HG02884 (cell line): ENCODE measurements at regions not wholly inside any gene's neighbourhood (a gene's known extent, or its start where the extent isn't known, plus 50 kb on each side); places are given as distances from the start of the nearest gene placed in this dataset.

ENCODE experiments used
- ATAC-seq: cut with Tn5 transposase; IDR thresholded peaks from one replicate; pipeline ENCODE4 v1.9.1; 2021; ENCODE audit warnings: mild to moderate bottlenecking, moderate library complexity; ENCODE audit not compliant: unreplicated experiment

DNA sequence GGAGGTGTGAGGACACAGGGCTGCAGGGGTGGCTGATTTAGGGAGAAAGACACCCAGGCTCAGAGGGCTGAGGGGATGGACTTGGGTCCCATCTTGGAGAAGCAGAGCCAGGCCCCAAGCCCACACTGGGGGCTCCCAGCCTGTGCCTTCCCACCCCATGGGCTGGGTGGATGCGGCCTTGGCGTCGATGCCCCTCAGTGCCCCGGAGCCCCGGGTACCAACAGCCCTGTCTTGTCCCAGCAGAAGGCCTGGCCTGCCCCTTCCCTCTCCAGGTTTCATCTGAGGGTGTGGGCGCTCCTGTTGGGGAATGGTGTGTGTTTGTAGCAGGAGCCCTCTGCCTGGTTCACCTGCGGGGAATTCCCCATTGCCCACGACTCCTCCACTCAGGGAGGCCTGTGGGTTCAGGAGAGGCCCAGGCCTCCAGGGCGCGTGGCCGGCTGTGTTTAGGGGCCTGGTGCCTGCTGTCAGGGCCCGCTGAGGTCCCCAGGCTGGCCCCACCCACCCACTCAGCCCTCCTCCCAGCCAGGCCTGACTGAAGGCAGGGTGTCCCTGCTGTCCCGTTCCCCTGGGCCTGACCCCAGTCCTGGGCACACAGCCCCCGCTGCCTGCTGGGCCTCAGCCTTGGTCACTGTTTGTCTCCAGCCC lies 51.1 kb upstream of the BEGAIN start:
- ATAC-seq, result no peak

DNA sequence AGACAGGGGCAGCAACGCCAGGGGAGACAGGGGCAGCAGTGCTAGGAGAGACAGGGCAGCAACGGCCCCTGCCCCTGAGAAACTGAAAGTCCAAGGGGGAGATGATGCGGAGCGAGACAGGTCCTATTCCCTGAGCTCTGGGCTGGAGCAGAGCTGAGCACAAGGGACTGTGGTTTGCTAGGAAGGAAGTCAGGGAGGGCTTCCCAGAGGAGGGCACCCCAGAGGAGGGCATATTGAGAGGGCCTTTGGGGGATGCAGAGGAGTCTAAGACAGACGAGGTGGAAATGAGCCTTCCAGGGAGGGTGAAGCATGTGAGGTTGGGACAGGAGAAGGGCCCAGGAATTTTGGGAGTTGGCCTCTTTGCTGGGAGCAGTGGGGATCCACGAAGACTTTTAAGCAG lies 52.1 kb upstream of the BEGAIN start:
- no peak for ATAC-seq

DNA sequence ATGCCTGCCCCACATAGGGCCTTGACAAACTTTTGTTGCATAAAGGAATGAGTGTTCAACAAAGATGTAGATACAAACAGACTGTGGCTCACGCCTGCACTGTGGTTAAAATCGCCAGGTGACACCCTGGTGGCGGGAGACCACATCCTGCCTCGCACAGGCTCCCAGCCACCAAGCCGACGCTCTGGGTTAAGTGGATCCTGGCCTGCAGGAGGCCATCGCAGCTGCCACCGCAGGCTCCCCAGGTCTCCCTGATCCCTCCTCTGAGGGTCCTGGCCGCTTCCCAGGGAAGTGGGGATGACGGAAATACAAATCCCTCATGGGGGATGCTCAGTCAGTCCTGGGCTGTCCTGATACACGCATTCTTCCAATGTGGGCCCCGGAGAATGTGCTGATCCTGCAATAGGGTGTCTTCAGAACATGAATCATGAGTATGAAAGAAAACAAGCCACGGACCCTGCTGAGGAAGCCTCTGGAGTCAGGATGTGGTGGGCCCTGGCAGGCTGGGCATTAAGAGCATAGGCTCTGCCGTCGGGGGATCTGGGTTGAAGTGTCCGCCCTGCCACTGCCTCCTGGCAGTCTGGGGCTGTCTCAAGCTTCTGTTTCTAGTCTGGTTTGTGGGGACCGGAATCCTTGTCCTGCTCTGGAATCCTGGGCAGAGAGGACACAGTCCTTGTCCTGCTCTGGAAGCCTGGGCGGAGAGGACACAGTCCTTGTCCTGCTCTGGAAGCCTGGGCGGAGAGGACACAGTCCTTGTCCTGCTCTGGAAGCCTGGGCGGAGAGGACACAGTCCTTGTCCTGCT lies 53.5 kb upstream of the BEGAIN start:
- ATAC-seq, result peak; percentile 95

DNA sequence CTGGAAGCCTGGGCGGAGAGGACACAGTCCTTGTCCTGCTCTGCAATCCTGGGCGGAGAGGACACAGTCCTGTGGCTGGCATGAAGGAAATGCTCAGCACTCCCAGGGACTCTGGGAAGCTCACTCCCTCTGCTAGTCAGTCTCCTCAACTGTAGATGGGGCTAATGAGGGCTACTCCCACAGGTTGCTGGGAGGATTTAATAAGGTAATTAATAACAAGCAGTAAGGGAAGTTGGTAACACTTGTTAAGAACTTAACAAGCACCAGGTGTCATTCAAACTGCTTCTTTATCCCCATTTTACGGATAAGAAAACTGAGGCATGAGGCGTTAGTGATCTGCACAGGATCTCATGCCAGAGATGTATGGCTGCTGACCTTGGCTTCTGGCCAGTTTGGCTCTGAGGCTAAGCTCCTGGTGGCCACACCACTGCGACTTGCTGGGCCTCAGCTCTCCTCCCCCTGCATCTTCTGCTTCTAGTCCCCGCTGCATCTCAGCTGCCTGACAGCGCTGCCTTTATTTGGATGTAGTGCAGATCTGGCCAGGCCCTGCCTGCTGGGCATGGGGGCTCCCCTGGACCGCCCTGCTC lies 54.1 kb upstream of the BEGAIN start:
- no peak for ATAC-seq

DNA sequence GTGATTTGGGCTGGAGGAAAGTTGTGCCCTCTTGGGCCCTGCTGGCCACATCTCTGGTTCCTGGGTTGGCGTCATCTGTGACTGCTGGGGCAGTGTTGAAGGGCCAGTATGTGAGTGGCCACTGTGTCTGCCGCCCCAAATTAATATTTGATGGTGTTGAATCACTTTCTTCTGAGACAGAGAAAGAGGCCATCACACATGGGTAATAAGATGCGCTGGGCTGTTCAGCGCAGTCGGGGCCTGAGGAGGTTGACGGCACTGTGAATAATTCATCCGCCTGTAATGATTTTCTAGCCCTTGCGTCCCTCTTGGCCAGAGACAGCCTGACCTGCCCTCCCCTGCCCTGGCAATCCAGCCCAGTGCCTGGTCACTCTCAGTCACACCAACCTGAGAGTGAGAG lies 56.2 kb upstream of the BEGAIN start:
- no peak for ATAC-seq

DNA sequence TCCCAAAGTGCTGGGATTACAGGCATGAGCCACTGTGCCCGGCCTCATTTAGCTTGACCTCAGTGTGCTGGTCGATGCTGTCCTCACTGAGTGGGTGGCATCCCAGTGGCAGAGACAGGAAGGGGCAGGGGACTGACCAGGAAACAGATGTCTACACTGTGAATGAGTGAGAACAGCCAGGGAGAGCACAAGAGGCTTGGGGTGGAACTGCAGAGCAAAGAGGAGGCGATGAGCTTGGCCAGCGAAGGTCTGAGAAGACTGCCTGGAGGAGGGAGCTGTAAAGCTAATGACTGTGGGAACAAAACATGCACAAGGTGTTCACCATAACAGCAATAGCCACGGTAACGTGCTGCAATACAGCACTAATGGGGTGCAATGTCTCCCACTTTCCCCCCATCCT lies 57.2 kb upstream of the BEGAIN start:
- ATAC-seq, result no peak

DNA sequence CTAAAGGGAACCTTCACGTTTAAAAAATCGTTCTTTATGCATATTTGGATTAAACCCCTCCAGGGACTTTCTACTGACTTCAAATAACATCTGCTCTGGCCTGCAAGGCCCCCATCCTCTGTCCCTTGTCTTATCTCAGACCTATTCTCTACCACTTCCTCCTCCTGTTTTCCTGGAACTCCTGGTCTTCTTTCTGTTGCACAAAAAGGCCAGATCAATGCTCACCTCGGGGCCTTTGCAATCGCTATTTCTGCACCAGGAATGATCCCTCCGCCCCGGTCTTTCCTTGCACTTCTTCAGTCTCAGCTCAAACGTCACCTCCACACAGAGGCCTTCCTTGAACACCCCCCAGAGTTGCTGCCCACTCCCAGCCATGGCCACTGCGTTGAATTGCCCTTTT lies 57.6 kb upstream of the BEGAIN start:
- no peak for ATAC-seq

DNA sequence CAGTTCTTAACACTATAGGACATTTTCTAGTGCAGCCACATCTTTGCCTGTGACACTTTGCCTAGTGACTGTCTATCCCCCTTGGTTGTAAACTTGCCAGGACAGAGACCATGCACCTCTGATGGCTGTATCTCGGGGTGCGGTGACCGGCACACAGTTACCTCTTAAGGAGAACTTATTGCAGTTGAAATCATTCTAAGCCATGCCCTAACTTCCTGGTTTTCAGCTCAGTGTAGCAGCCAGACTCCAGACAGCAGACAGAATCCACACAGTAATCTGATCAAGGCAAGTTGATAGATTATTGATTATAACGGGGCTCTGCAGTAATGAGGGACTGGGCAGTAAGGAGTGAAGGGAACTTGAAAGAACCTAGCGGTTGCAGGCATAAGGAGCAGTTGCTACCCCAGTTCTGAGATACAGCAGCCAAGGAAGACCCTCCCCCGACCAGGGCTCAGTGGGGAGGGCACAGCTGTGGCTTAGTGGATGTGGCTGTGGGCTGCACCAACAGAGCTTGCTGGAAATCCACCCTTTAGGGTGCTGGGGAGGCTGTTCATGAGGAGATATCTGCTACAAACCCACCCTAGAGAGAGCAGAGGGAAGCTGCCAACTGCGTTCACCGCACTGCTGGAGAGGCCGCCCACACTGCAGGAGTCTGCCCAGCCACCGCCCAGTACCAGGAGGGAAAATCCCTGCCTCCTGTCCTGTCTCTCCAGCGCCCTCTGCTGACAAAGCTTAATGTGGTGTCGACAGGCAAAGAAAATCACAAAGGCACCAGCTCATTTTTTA lies 58.2 kb upstream of the BEGAIN start:
- ATAC-seq, result peak; percentile 73

DNA sequence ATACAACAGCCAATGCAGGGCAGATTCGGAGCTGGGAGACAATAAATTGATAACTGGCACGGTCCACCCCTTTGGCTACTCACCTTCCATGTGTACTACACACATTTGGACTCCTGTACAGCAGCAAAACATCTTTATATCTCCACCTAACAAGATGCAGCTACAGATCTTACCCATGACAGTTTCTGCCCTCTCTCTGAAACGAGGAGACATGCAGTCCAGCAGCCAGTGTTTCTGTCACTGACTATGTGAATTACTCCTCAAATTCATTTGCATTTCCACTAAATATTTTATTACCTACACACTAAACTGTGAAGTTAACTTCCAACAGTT lies 58.7 kb upstream of the BEGAIN start:
- ATAC-seq, result no peak

DNA sequence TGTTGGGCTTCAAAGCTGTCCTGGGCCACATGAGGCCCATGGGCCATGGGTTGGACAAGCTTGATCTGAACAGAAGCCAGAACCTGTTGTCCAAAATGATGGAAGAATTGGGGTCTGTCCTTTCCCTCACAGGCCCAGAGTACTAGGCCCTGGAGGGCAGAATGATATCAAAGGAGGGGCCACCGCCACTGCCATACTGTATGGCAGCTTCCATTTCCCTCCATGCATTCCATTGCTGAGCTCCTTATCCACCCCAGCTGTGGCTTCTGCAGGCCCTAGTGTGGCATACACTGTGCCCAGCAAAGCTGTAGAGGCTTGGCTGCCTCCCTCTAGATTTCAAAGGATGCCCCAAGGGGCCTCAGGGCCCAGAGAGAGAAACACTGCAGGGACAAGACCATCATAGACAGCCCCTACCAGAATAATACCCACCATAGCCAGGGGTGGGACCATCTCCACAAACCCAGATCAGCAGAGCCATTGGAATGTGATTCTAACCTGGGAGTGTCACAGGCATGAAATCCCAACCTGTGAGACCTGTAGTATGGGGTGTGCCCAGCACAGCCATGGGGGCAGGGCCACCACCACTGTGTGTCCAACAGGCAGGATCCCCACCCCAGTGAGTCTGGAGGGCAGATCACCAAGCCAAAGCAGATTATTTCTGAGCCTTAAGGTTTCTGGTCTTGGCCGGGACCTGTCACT lies 61.4 kb upstream of the BEGAIN start:
- ATAC-seq, result no peak

DNA sequence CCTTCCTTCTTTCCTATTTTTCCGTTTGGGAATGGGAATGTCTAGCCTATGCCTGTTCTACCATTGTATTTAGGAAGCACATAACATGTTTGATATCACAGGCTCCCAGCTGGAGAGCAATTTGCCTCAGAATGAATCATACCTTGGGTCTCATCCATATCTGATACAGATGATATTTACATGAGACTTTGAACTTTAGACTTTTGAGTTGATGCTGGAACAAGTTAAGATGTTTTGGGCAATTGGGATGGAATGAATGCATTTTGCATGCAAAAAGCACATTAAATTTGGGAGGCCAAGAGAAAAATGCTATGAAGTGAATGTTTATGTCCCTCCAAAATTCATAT lies 61.9 kb upstream of the BEGAIN start:
- no peak for ATAC-seq

DNA sequence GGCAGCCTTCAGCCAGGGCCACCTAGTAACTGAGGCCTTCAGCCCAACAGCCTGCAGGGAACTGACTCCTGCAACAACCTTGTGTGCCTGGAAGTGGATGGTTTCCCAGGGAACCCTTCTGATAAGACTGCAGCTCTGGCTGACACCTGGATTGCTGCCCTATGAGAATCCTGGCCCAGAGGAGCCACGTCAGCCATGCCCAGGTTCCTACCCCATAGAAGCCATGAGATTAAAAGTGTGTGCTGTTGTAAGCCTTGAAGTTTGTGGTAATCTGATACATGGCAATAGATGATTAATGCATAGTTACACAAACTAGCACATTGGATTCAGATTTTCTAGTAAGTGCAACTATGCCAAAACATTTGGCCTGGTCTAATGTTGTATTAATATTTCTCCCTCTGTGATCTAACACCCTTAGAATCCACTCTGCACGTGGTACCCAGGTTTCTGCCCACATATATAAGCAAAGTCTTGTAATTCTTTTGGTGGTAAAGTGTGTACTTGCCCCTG lies 64.8 kb upstream of the BEGAIN start:
- no peak for ATAC-seq

DNA sequence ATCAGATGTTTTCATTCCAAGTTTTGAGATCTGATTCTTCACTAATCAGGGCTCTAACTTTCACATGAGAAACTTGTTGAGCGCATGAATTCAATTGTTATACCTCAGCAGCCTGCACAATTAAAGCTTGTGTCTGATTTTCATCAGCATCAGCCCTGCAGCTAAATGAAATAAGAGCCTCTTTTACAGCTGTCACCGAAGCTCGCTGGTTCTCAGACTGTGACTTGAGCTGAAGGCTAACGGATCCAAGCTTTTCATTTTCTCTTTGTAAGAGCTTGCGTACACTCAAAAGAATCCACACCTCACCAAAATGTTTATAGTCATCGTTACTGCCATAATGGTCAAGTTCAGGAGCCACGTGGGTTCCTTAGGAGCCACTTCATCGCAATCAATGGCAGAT lies 65.5 kb upstream of the BEGAIN start:
- no peak for ATAC-seq

DNA sequence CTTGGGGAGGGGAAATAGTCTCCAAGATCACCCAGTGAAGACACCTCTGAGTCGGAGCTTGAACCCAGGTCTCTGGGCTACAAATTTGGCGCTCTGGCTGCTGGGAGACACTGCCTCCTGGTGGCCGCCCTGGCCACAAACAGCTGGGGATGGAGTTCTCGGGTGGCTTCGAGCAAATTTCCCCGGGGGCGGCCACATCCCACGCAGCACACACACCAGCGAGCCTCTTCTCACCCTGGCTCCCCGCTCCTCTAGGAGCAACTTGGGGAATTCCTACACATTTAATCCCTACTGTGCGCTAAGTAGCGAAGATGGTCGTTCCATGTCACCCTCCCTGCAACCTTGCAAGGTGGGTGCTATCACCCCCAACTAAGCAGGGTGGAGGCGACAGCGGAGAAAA lies 66.2 kb upstream of the BEGAIN start:
- ATAC-seq, result no peak

DNA sequence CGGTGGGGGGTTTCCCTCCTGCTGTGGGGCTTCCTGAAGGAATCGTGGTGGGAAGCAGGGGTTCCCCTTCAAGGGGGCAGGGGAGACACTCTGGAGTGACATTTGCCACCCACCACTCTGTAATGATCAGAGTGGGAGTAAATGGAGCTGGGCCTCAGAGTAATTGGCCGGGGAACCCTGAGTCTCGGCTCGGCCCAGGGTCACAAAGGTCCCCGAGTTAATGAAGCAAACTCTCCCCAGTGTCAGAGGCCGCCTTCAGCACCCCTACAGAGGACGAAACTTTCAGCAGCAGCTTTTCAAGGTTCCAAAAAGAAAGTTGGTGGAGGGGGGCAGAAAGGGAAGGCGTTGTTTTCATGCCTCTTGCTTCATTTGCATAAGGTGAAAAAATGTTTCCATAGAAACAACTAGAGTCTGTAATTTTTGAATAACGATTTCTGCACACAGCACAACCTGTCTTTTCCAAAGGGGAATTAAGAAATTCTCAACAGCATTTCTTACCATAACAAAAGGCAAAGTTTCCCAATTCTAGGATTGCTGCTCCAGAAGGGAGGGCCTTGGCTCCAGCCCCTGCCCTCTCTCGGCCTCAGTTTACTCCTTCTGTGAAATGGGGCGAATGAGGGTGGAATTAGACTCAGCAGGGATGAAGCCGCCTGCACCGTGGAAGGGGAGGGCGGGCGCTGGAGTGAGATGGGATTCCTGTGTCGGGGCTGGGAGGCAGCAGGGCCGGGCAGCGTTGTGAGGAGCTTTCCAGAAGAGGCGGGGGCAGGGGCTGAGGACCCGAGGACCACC lies 67.0 kb upstream of the BEGAIN start:
- ATAC-seq, result no peak

DNA sequence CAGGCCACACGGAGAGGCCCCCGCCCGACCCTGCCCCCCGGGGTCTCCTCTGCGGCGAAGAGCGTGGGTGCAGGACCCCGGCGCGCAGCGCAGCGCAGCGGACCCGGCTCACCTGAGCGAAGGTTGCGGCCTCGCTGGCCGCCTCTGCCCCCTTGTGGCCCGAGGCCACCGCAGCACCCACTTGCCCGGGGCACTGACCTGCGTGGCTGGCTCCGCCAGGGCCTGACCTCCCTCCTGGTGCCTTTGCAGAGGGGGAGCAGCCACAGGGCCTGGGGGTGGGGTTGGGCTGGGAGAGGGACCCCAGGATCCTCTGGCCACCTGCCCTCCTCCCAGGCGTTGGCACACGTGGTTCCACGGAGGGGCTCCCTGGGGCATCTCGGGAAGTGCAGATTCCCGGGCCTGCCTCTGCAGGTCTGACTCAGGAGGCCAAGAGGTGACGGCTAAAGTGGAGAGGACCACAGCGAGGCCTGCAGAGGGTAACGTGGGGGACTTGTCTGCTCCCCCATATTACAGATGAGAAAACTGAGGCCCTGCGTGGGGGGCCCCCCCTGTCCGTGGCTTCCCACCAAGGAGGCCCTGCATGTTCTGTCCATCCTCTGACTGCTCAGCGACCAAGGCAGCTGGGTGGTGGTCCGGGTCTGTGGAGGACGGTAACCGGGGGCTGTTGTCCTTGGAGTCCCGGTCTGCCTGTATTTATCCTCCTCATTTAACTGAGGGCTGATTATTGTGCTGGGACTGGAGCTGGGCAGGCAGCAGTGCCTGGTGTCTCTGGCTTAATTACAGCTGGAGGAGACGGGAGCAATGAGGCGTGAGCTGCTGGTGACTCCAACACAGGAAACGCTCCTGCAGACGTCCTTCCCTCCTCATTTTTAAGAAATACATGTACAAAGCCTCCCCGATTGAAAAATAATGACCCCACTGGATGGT lies 67.9 kb upstream of the BEGAIN start:
- no peak for ATAC-seq

DNA sequence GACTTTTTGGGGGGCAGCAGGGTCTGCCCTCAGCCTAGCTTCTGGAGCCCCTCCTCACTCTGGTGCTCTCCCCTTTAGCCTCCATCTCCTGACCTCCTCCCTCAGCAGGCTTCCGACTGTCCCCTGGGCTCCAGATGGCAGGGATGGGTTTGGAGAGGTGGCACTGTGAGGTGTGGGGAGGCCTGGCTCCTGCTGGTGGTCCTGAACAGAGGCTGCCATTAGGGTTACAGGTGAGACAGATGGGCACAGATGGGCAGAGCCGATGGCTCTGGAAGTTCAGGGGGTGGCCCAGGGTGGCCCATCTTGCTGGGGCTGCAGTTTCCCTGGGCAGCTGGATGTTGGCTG lies 68.5 kb upstream of the BEGAIN start:
- no peak for ATAC-seq

DNA sequence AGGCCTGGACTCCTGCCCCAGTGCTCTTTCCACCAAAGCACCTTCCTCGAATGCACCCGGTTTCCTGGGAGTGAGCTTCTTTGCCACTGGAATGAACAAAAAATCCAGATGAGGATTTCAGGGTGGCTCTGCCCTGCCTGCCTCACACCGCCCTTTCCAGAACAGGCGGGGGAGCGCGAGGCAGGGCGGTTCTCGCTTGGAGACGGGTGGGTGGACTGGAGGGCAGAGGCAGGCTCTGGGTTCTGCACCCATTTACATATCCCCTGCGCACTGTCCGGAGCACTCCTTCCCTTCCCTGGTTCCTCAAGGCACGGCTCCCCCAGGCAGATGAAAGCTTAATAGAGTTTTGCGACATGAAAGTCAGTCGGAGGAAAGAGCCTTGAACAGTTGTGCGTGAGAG lies 69.7 kb upstream of the DLK1 start:
- no peak for ATAC-seq

DNA sequence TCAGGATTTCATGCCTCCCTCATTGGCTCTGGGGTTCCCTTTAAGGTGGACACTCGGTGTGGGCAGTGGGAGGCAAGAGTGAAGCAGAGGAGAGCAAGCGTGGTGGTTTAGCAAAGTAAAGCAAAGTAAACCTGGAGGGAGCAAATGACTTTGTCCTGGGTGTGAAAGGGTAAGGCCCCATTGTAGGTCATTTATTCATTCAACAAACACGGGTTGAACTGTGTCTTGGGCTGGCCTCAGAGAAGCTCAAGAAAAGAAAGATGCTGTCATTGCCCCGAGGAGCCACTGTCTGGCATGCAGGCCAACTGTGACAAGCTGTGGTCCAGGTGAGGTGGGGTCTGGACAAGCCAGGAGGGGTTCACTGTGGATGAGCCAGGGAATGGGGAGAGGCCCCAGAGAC lies 68.9 kb upstream of the DLK1 start:
- no peak for ATAC-seq
